Mucosa of descending colon (tissue), 3 donors: ENCODE measurements at regions not wholly inside any gene's neighbourhood (a gene's known extent, or its start where the extent isn't known, plus 50 kb on each side); places are given as distances from the start of the nearest gene placed in this dataset.

Experiments used
- ATAC-seq: fragments of 200-7000 bp; cut with Tn5 transposase; one replicate; pipeline ENCODE4 v1.9.1; 2020; ENCODE audit warnings: mild to moderate bottlenecking, moderate library complexity
- DNase-seq, 3 donors: peaks; one replicate each; pipeline ENCODE4 v3.0.0-alpha.2; 2020
- H3K36me3 ChIP-seq: fragments of 200-600 bp; one replicate; pipeline ENCODE4 v1.8.0; 2021; ENCODE audit warnings: low read depth, mild to moderate bottlenecking
- H3K4me1 ChIP-seq: fragments of 200-600 bp; one replicate; pipeline ENCODE4 v1.8.0; 2021; ENCODE audit warnings: low read depth, mild to moderate bottlenecking
- H3K4me3 ChIP-seq: fragments of 200-600 bp; one replicate; pipeline ENCODE4 v1.8.0; 2021; ENCODE audit warnings: mild to moderate bottlenecking
- H3K9me3 ChIP-seq: fragments of 200-600 bp; one replicate; pipeline ENCODE4 v1.8.0; 2021; ENCODE audit warnings: mild to moderate bottlenecking
- CTCF ChIP-seq: fragments of 200-600 bp; IDR thresholded peaks from one replicate; pipeline ENCODE4 v1.8.0; 2022; ENCODE audit warnings: antibody characterized with exemption, mild to moderate bottlenecking
- intact Hi-C, 2 donors: fragments of 100-400 bp; cut with DNase I in 1 of 2; cut with micrococcal nuclease in 1 of 2; formaldehyde crosslinking; loops; one replicate each; pipeline versions ENCODE4 v1.11.0 to v1.11.1; 2022; cut with DNase I, micrococcal nuclease
- donor health status: DM: no; HTN: no; CAD: no; lungs with moderate emphysema.
- donor health status: DM: no; HTN: no; CAD: no.
- donor health status: DM: no; HTN: yes; CAD: no.

DNA sequence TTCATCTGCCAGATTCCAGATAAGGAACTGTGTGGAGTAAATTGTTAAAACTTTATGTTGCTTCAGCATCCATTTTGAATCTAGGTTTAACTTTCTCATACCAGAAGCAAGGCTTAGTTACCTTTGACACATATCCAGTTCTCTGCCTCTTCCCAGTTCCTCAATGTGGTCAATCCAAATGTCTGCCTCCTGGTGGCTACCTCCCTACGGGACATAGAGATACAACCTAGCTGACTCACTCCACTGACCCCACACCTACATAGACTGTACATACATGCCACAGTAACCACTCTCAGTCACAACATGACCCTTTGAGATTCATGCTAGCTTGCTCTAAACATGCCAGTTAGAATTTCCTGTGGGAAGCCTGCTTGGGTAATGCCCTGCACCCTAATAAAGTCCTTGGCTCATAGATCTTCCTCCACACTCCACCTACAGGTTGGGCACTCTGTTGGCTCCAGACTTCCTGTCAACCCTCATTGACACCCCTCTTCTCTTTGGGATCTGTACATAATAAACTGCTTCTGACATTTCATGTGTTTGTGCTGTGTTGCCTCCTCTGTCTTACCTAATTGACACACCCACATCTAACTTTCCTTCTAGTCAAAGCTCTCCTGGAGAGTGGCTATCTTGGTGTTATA lies 278.1 kb downstream of the HTR7 start:
- DNase-seq (peak in 1 of 3 donors; percentile 3), ATAC-seq (no peak)
- Histone ChIP-seq H3K9me3 (no peaks in the 10 kb centered on the region), H3K4me3 (no peak overlapping the region), H3K4me1 (no peaks in the 10 kb centered on the region), H3K36me3 (no peaks in the 10 kb centered on the region)
- no peak for TF ChIP-seq CTCF
- intact Hi-C loops = no loop called here

- DNase-seq (no peak), ATAC-seq (no peak)
- no peak for TF ChIP-seq CTCF
- H3K4me1 ChIP-seq = no peaks in the 10 kb centered on the region
- H3K9me3 ChIP-seq = no peaks in the 10 kb centered on the region
- H3K36me3 ChIP-seq = no peaks in the 10 kb centered on the region
- intact Hi-C loops = no loop called here
- H3K4me3 ChIP-seq = no peak overlapping the region
Measured at GRCh38 chr10:90583416-90583815, 274.4 kb downstream of the HTR7 start.

DNA sequence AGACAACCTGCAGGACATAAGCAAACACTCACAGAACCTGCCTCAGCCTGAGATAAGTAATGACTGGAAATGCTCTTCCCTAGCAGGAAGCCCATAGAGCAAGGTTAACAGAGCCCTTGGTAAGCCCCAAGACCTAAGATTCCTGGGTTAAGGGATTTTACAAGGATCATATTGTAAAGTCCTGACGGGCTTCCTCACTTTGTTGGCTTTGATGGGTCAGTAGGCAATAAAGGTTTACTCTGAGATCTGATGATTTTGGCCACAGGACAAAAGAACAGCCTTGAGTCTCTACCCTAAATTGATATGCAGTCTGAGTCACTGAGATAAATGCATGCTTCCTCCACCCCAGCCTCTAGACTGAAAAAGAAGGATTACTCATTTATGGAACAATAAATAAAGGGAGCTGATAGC lies 270.8 kb downstream of the HTR7 start:
- Histone ChIP-seq H3K4me1 (no peaks in the 10 kb centered on the region), H3K36me3 (no peaks in the 10 kb centered on the region), H3K9me3 (no peaks in the 10 kb centered on the region), H3K4me3 (no peak overlapping the region)
- ATAC-seq (no peak), DNase-seq (no peak)
- no peak for TF ChIP-seq CTCF
- intact Hi-C loops = no loop called here

- no peak for ATAC-seq
- Histone ChIP-seq H3K4me3 (no peak overlapping the region), H3K4me1 (no peaks in the 10 kb centered on the region), H3K36me3 (no peaks in the 10 kb centered on the region), H3K9me3 (no peaks in the 10 kb centered on the region)
- intact Hi-C loops = no loop called here
- no peak for TF ChIP-seq CTCF
- no peak for DNase-seq
Measured at GRCh38 chr10:90587561-90587960, 270.3 kb downstream of the HTR7 start.

- Histone ChIP-seq H3K9me3 (no peaks in the 10 kb centered on the region), H3K36me3 (no peaks in the 10 kb centered on the region), H3K4me1 (no peaks in the 10 kb centered on the region), H3K4me3 (no peak overlapping the region)
- DNase-seq (no peak), ATAC-seq (no peak)
- intact Hi-C loops = no loop called here
- TF ChIP-seq CTCF = no peak
Measured at GRCh38 chr10:90588222-90588621, 269.6 kb downstream of the HTR7 start.

- ATAC-seq = no peak
- TF ChIP-seq CTCF = no peak
- H3K36me3 ChIP-seq = no peaks in the 10 kb centered on the region
- H3K9me3 ChIP-seq = no peaks in the 10 kb centered on the region
- intact Hi-C loops = no loop called here
- no peak for DNase-seq
- H3K4me3 ChIP-seq = no peak overlapping the region
- H3K4me1 ChIP-seq = no peaks in the 10 kb centered on the region
Measured at GRCh38 chr10:90589825-90590224, 268.0 kb downstream of the HTR7 start.
